ENCODE measurements at regions not wholly inside any gene's neighbourhood (a gene's known extent, or its start where the extent isn't known, plus 50 kb on each side); places are given as distances from the start of the nearest gene placed in this dataset.
A peak's percentile ranks its signal among the peaks of the same experiment; 100 is the strongest.
"Not testable (repeated sequence)": the region's sequence is repeated elsewhere in the genome, so short reads cannot be mapped to it uniquely, and the experiment has no call there.

DNA sequence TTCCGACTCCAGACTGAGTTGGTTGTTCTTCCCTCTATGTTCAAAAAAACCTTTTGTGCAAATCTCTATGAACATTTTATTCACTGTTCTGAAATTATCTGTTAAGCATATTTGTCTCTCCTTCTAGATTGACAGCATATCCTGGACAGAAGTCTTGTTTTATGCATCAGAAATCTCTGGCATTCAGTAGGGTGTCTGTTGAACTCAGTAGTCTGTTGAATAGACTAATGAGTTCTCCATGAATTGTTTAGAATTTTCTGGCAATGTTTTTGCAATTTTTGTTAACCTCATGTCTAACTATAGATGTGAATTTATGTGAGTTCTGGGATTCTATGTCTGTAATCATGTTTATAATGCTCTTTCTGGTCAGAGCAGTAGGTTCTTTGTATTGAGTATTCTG, 222.5 kb upstream of the KCNMB2 start:
- DNase-seq (ENCODE audit: low spot score), result no peak

DNA sequence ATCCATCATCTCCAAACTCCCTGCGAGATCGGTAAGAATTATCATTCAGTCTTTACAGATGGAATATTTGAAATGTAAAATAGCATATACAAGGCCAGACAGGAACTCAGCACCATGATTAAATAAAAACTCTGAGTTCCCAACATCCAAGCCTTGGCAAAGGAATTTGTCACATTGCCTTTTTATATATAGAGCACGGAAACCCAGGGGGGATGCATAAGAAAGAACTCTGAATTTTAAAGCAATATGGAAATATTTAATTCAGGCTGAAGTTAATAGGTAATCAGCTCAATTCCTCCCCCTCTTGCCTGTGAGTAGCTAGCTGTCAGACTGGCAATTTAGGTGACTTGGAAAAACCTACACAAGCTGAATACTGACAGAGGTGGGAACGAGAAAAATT, 217.9 kb upstream of the KCNMB2 start:
- DNase-seq (ENCODE audit: low spot score), result no peak

DNA sequence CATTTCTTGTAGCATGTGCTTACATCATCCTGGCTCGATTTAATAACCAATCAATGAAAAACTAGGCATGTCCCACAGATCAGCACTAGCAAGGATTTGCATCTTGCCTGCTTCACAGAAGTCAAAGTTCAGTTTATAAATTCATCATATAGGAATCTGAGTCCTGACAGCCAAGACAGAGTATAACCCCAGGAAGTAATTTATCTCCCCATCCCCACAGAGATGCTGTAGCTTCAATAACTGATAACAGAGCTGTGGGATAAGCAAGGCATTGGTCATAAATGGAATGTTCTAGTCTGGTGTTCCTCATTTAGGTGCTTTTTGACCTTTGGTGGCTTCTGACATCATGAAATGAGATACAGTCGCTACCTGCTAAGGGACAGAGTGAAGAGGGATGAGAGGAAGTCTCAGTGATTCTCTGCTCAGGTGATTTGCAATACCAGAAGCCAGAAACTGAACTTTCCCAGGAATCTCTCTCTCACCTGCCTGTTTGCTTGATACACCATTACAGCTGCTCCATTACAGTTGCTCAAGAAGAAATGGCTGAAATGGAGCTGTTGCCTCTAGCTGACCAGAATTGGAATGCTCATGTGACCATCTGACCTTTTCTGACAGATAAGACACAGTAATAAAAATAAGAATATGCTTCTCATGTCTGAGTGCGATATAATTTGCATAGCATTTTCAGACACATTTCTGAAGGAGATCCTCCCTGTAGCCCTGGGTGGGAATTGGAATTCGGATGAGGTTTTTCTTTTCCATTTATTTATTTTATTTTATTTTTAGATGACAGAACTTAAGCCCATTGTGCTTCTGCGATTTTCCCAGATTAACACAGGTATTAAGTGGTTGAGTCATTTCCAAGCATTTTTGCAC, 217.1 kb upstream of the KCNMB2 start:
- no peak for DNase-seq (ENCODE audit: low spot score)

DNA sequence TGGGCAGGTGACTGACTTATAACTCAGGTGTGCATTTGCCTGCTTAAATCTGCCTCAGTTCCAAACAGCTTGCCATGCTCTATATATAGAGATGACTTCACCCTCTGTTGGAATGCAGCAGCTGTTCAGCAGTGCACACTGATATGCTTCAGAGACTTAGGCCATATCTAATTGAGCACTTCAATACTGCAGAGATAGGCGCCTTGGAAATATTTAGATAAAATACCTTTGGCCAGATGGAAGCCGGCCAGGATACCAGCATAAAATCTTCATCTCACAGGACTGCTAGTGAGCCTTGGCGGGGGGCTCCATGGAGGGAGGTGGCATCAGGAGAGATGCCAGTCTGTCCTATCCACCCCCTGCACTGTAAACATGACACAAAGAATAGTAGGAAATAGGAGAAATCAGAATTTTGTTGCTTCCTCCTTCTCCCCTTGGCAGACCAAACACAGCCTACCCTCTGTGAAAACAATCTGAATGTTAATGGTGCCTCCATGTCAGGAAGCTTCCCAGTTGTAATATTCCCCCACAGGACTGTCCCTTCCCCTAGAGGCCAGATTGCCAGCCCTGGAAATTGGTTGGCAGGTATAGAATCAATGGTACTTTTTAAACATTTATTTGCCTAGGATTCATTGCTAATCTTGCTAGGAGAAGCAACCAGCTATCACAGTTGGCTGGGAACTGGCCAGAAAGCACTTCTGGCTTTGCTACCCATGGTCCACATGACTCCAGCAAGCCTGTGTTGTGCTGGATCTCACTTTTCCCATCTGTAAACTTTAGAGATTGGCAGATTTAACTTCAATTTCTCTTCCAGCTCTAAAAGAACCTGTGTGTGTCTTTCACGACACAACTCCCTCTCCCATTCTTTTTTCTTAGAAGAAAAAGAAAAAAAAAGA, 215.5 kb upstream of the KCNMB2 start:
- DNase-seq (ENCODE audit: low spot score), result peak; percentile 19

DNA sequence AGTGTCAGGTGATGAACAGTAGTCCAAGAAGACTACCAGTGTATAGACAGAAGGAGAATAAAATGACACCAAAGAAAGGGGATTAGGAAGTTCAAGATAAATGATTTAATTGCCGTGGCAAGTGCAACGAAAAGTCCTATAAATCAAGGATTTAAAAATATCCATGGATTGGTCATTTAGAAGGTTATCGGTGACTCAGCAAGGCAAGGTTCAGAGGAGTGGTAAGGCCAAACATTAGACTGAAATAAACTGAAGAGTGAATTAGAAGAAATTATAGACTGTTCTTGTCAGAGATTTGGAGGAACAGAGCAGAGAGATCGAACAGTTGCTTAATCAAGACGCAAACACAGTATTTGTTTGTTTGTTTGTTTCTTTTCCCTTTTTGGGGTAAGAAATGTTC, 211.9 kb upstream of the KCNMB2 start:
- DNase-seq (ENCODE audit: low spot score), result no peak

DNA sequence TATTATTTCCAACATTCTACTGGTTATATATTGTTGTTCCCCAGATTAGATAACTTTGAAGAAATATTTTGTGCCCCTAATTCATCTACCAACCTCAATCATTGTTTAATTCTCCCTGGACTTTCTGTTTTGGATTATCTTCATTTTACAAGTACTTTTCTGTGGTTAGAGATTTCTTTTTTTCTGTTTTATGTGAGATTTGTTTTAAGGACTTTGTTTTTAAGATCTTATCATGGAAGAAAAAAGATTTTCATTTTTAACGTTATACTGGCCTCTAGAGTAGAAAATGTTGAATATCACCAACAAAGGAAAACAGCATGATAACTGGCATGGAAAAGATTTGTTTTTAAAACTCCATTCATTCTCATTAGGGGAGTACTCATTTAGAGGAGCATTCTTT, 210.9 kb upstream of the KCNMB2 start:
- no peak for DNase-seq (ENCODE audit: low spot score)

DNA sequence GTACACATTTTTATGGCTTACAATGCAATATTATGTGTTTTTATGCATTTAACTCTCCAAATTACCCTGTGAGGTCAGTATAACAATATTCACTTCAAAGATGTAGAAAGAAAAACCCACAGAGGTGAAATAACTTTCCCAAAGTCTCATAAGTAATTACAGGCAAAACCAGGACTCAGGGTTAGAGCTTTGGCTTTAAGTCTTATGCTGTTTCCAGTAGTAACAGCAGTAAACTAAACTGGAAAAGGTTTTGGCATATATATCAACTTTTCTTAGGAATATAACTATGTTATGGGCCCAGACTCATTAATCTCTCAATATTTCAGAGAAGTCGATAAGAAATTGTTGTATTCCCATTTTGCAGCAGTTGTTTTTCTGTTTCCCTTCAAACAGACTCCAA, 206.3 kb upstream of the KCNMB2 start:
- DNase-seq (ENCODE audit: low spot score), result no peak

DNA sequence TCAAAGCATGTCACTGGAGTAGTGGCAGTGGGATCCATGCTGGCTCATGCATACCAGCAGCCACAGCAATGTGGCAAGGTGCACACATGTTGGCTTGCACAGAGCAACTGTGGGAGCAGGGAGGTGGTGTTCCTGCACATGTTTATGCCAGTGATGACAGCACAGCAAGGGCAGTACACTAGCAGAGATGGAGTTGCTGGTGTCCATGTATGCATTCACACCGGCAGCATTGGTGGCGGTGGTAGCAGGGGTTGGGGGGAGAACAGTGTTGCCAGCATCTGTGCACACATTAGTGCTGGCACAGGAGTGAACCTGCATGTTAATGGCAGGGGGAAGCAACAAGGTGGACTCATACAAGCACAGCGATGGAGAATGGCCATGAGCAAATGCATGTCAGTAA, 202.0 kb upstream of the KCNMB2 start:
- no peak for DNase-seq (ENCODE audit: low spot score)

DNA sequence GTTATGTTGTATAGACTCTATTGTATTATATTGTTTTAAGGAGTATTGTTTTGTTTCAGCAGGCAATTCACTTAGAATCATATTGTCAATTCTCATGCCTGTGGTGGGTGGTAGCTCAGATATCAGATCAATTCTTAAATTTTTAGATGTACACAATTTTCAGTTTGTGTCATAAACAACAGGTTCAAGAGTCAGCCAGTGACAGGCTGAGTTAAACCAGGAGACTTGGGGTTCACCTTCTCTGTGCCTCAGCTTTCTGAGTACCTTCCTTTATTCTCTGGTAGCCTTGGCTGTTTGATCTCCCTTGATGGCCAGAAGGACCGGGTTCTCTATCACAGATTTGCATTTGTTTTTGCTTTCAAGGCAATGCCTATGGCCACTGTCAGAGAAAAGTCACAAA, 199.9 kb upstream of the KCNMB2 start:
- no peak for DNase-seq (ENCODE audit: low spot score)

DNA sequence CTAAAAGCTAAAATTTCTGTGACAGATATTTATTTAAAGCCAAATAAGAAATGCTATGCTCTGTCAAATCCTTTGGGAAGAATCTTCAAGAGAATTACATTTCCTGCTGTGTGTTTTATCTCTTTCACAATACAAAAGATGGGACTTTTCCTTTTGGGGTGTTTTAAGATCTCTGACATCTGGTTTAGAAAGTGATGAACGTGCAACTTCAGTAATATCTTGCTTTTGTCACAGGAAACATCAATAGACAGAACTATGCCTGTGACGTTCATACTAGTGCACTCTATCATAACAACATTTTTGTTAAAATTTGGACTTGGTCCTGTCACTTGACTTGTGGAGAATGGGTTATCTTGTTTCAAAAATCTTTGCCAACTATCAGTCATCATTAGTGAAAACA, 195.7 kb upstream of the KCNMB2 start:
- no peak for DNase-seq (ENCODE audit: low spot score)

DNA sequence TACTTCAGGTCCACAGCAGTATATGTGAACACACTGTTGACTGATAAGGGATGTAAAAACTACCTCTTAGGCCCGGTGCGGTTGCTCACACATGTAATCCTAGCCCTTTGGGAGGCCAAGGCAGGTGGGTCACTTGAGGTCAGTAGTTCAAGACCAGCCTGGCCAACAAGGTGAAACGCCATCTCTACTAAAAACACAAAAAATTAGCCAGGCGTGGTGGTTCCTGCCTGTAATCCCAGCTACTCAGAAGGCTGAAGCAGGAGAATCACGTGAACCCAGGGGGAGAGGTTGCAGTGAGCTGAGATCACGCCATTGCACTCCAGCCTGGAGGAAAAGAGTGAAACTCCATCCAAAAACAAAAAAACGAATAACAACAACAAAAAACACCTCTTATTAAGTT, 194.6 kb upstream of the KCNMB2 start:
- no peak for DNase-seq (ENCODE audit: low spot score)

DNA sequence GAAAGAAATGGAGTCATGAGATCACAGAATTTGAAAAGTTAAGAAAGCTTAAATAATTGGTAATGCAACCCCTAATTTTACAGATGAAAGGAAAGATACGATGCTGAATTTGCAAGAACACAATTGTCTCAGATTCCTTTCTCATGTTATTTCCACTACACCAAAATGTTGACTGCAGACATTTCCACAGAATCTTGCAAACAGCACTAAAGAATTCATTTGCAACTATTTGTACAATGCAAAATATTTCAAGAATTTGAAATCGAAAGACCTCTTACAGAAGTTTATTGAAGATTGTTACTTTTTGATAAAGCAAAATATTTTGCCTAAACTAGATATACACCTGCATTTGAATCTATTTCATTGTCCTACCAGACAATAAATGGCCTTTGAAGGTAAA, 194.1 kb upstream of the KCNMB2 start:
- no peak for DNase-seq (ENCODE audit: low spot score)

DNA sequence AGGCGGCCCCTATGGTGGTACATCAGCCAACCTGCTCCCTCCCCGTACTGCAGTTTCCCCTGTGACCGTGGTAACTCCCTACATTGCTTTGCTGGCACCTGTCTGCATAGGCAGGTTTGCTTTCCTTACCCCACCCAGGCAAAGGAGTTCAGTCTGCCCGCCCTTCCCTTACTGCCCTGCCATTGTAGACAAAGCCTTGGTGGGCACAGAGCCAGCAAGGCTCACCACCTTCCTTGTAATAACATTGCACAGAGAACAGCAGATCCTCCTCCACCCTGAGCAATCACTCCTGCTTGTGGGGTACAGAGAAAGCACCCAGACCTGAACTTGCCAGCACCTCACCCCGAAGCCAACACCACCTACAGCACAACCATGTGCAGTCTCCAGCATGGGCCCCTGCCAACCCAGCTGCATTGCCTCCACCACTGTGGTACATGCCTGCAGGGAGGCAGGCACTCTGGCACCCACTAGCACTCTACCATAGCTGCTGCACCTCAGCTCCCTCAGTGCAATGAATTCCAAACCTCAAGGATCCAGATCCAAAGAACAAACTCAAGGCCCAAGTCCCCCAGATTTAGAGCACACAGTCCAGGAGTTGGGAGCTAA, 192.7 kb upstream of the KCNMB2 start:
- no peak for DNase-seq (ENCODE audit: low spot score)

DNA sequence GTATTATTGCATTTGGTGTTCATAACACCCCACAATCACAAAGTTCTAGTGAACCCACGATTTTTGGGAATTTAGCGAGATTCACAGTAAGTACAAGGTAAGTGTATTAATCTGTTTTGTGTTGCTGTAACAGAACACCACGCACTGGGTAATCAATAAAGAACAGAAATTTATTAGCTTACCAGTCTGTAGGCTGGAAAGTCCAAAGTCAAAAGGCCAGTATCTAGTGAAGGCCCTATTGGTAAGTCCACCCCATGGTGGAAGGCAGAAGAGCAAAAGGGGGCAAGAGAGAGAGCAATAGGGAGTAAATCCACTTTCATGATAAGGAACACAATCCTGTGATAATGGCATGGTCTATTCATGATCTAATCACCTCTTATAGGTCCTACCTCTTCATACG, 190.3 kb upstream of the KCNMB2 start:
- DNase-seq (ENCODE audit: low spot score), result no peak

DNA sequence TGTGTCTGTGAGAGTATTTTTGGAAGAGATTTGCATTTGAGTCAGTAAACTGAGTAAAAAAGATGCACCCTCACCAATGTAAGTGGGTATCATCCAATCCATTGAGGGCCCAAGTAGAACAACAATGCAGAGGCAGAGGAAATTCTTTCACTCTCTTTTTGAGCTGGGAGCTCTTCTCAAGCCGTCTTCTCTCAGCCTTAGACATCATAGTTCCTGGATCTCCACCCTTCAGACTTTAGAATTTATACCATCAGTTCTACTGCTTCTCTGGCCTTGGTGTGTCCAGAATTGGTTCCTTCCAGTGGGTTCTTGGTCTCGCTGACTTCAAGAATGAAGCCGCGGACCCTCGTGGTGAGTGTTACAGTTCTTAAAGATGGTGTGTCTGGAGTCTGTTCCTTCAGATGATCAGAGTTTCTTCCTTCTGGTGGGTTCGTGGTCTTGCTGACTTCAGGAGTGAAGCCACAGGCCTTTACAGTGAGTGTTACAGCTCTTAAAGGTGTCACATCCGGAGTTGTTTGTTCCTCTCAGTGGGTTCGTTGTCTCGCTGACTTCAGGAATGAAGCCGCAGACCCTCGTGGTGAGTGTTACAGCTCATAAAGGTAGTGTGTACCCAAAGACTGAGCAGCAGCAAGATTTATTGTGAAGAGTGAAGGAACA, 187.5 kb upstream of the KCNMB2 start:
- DNase-seq (ENCODE audit: low spot score), result not testable (repeated sequence)

DNA sequence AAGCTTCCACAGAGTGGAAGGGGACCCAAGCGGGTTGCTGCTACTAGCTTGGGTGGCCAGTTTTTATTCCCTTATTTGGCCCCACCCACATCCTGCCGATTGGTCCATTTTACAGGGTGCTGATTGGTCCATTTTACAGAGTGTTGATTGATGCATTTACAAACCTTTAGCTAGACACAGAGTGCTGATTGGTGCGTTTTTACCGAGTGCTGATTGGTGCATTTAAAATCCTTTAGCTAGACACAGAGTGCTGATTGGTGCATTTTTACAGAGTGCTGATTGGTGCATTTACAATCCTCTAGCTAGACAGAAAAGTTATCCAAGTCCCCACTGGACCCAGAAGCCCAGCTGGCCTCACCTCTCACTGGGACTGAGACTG, 187.0 kb upstream of the KCNMB2 start:
- DNase-seq (ENCODE audit: low spot score), result not testable (repeated sequence)

DNA sequence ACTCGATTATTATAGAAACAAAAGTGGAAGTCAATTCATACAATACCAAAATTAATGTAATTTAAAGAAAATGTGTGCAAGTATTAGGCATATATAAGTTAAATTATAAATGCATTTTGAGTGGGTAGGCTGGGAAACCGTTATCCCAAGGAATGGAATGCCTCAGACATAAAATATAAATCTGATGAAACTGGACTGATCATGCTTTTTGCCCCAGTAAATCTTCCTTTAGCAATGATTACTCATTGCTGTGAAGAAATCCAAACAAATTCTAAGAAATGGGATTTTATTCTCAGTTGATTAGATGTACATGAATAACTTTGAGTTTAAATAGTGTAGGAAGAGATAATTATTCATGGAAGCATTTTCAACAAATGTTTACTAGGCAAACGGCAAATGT, 185.5 kb upstream of the KCNMB2 start:
- no peak for DNase-seq (ENCODE audit: low spot score)

DNA sequence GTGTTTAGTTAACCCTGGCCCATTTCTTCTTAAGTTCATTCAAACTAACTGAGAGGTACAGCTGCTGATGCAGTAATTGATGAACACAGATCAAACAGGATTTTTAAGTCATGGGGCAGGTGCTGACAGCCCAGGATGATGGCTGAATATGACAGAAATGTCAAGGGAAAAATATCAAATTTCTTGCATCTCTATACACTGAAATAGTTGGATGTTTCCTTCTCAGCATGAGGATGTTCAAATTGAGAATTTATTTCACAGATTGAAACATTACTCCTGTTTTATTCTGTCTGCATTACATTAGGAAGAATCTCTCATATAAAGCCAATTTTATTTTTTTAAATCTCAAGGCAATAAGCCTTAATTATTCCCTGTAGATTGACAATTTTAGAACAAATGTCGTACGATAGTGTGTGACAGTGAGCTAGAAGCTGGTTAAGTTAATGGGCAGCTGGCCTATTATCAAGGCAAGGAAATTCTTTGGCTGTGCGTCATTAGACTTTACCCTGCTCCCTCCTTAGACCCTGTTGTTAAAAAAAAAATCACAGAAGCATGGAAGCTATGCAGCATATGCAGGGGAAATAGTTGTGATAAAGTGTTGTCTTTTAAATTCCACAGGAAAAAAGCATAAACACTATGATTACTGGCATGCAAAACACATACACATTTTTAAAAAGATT, 183.8 kb upstream of the KCNMB2 start:
- DNase-seq (ENCODE audit: low spot score), result no peak

DNA sequence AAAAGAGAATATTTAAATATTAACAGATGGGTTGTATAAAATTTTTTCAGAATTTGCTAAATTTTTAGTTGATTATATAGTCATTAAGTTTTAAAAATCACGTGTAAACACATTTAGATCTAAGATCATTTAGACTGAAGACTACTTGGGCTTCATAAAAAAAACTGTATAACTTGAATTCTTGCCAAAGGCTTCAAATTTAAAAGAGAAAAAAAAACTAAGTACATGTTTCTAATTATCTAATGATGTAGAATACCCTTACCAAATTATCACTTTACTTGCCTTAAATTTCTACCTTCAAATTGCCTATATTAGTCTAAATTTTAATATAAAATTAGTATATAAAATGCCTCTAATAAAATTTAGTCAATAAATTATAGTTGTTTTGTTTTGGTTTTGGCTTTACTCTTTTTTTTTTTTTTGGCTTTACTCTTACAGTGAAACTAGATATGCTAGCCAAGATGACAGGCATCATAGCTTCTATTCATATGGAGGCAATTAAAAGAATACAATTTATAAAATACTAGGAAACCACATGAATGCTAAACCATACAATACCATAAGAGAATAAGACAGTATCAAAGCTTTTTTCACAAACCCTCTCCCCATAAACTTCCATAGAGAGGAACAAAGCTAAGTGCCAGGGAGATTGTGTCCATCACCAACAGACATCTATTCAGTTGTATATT, 183.1 kb upstream of the KCNMB2 start:
- no peak for DNase-seq (ENCODE audit: low spot score)

DNA sequence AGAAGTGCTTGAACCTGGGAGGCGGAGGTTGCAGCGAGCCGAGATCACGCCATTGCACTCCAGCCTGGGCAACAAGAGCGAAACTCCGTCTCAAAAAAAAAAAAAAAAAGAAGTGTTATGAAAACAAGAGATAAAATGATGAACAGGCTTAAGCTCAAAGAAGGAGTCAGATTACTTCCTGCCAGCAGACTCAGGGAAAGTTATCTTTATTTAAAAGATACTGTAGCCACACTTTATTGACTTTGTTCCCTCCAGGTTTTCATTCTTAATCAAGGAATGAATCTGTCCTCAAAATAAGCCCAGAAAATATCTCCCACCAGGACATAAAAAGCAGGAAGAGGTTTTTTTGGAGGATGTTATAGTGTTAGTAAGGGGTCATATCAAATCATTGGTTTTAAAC, 176.5 kb upstream of the KCNMB2 start:
- no peak for DNase-seq (ENCODE audit: low spot score)

DNA sequence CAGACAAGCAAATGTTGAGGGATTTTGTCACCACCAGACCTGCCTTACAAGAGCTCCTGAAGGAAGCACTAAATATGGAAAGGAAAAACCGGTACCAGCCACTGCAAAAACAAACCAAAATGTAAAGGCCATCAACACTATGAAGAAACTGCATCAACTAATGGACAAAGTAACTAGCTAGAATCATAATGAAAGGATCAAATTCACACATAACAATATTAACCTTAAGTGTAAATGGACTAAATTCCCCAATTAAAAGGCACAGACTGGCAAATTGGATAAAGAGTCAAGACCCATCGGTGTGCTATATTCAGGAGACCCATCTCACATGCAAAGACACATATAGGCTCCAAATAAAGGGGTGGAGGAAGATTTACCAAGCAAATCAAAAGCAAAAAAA, 173.2 kb upstream of the KCNMB2 start:
- not testable (repeated sequence) for DNase-seq (ENCODE audit: low spot score)
